ENCODE measurements at regions not wholly inside any gene's neighbourhood (a gene's known extent, or its start where the extent isn't known, plus 50 kb on each side); places are given as distances from the start of the nearest gene placed in this dataset.
A peak's percentile ranks its signal among the peaks of the same experiment; 100 is the strongest.

DNA sequence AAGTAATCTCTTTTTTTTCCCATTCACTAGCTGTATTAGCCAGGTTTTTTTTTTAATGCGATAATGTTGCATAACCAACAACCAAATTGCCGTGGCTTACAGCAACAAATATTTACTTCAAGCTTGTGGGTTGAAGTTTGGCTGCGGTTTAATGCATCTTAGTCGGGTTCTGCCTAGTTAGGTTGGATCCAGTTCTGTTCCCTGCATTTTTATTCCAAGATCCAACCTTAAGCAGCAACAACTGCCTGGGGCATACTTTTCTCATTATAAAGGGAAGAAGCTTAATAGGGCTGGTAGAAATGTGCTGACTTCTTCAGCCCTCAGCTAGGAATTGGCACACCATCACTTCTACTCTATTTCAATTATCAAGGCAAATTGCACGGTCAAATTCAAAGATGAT, 1115.5 kb upstream of the AUTS2 start:
- DNase-seq (ENCODE audit: insufficient read length, low spot score) (no peak), FAIRE-seq (no peak)
- TF ChIP-seq POLR2A (IDR thresholded peaks at IDR 0.05; ENCODE audit: low read depth, low read length) = no peak

DNA sequence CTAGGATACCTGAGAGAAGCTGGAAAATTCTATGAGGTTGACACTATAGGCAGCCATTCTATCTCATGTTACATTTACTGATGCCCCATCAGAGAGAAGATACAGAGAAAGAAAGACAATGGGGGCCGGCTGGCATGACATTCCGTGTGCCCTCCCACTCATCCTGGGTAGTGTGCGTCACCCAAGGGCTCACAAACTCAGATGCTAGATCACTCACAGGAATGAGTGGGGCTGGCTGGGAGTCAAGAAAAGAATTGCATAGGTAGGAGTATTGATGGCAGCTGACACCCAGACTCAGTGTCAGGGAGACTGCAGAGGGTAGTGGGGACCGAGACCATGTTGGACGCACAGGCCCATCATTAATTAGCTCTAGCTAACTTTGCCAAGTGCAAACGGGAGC, 1113.5 kb upstream of the AUTS2 start:
- no peak for TF ChIP-seq POLR2A (IDR thresholded peaks at IDR 0.05; ENCODE audit: low read depth, low read length)
- FAIRE-seq = no peak
- DNase-seq (ENCODE audit: insufficient read length, low spot score) = no peak

DNA sequence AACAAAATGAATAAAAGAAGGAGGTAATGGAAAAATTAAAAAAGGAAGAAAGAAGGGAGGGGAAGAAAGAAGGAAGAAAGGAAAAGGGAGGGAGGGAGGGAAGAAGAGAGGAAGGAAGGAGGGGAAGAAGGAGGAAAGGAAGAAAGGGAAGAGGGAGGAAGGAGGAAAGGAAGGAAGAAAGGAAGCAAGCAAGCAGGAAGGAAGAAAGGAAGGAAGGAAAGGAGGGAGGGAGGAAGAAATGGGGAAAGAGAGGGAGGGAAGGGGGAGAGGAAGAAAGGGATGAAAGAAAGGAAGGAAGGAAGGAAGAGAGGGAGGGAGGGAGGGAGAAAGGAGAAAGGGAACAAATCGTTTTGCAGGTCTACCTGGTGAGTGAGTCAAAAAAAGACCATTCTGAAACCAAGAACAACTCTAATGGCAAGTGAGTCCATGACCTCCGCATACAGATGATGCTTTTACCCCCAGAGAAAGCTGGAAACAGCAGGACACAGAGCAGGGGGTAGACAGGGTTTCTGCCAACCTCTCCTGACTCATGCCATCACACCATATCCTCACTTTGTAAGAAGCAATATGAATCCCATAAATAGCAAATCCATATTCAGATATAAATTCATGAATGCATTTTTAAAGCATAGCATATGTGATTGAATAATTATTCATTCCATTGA, 1112.9 kb upstream of the AUTS2 start:
- peak; percentile 57 for DNase-seq (ENCODE audit: insufficient read length, low spot score)
- no peak for TF ChIP-seq POLR2A (IDR thresholded peaks at IDR 0.05; ENCODE audit: low read depth, low read length)
- FAIRE-seq = peak; percentile 68

DNA sequence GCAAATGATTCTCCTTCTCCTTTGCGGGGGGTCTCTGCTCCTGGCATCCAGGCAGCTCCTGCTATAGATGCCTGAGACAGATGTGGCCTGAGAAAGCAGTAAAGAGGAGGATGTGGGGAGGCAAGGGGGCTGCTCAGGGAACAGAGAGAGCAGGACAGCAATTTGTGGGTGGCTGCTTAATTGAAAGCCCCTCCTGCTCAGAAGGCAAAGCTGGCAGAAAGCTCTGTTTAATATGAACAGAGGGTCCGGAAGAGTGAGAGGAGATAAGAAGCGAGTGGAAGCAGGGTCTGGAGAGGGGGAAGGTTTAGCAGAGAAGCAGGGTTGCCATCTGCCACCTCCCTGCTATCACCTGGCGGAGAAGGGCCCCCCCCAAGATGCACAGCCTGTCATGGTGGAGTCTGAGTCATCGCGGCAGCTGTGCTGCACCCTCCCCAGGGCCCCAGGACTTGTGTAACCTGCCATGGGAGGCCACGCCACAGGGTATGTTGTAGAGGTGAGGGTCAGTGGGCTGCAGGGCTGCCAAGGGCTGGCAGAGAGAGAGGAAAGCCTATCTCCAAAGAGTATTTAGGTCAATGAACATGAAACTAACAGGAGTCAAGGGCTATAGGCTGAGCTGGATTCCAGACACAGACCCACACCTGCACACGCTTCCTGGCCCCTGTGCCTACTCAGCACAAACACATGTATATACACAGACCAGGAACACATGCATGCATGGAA, 1109.8 kb upstream of the AUTS2 start:
- TF ChIP-seq POLR2A (IDR thresholded peaks at IDR 0.05; ENCODE audit: low read depth, low read length) = no peak
- no peak for FAIRE-seq
- DNase-seq (ENCODE audit: insufficient read length, low spot score) = no peak

DNA sequence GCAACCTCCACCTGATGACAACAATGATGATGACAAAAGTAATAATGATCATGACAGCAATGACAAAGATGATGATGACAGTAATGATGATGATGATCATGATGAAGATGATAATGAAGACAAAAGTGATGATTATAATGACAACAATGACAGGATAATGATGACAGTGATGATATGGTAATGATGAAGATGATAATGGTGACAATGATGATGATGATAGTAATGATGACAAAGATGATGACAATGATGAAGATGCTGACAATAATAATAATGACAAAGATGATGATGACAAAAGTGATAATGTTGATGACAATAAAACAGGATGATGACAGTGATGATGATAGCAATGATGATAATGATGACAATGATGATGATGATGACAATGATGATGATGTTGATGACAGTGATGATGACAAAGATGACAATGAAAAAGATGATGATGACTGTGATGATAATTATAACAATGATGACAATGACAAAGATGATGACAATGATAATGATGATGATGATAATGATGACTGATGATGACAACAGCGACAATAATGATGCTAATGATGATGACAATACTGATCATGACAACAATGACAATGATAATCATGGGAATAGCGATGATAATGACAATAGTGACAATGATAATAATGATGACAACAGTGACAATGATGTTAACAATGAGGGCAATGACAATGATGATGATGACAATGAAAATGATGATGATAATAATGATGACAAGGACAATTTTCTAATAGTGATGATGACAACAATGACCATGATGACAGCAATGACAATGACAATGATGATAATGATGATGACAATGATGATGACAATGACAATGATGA, 1106.5 kb upstream of the AUTS2 start:
- no peak for FAIRE-seq
- TF ChIP-seq POLR2A (IDR thresholded peaks at IDR 0.05; ENCODE audit: low read depth, low read length) = no peak
- DNase-seq (ENCODE audit: insufficient read length, low spot score) = no peak

DNA sequence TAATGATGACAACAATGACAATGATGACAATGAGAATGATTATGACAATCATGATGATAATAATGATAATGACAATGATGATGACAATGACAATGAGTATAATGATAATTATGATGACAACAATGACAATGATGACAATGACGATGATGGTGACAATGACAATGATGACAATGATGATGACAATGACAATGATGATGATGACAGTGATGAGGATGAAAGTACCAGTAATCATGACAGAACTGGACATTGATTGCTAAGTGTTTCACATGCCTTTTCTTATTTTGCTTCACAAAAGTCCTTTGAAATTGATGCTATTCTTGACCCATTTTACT, 1106.0 kb upstream of the AUTS2 start:
- DNase-seq (ENCODE audit: insufficient read length, low spot score) (no peak), FAIRE-seq (no peak)
- TF ChIP-seq POLR2A (IDR thresholded peaks at IDR 0.05; ENCODE audit: low read depth, low read length) = no peak

DNA sequence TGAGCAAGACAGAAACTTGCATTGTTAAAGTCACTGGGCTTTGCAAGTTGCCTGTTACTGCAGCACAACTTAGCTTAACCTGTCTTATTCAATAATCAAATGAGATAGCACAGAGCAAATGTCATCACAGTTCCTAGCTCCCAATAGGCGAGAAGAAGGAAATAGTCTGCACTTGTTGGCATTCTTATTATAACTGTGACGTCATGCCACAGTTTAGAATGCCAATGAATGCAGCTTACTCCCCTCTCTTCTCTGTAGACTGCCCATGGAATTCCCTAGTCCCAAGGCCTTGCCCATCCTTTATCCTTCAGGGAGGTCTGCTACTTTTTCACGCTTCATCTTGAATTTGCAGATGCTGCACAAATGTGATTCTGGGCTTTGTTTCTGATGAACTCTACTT, 1094.9 kb upstream of the AUTS2 start:
- FAIRE-seq (no peak), DNase-seq (ENCODE audit: insufficient read length, low spot score) (no peak)
- TF ChIP-seq POLR2A (IDR thresholded peaks at IDR 0.05; ENCODE audit: low read depth, low read length) = no peak

DNA sequence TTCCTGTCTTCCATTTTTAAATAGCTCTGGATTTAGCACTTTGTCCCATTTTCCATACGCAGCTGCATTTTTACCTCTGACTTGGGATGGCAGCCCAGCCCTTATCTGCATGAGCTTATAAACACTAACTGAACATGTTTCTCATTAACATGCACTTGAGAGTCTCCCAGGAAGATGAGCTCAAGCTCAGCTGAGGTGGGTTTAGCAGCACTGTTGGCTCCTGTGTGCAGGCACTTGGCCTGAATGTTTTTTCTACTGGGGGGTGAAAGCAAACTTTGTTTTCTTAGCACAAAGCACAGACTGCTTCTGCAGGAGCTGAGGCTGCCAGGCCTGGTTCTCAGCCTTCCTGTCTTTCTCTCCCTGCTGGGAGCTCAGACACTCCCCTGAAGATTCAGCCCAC, 1093.6 kb upstream of the AUTS2 start:
- no peak for DNase-seq (ENCODE audit: insufficient read length, low spot score)
- TF ChIP-seq POLR2A (IDR thresholded peaks at IDR 0.05; ENCODE audit: low read depth, low read length) = no peak
- FAIRE-seq = no peak

DNA sequence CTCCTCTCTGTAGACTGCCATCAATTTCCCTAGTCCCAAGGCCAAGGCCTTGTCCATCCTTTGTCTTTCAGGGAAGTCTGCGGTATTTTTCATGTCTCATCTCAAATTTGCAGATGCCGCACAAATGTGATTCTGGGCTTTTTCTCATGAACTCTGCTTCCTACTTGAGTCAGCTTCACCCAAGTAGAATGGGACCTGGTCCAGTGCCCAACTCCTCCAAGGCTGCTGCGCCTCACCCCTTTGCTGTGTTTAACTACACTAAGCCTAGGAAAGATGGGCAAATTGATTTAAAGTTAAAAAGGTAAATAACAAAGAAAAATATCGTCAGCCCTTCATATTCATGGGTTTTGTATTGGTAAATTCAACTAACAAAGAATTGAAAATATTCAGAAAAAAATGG, 1092.6 kb upstream of the AUTS2 start:
- TF ChIP-seq POLR2A (IDR thresholded peaks at IDR 0.05; ENCODE audit: low read depth, low read length) = no peak
- DNase-seq (ENCODE audit: insufficient read length, low spot score) (no peak), FAIRE-seq (no peak)

DNA sequence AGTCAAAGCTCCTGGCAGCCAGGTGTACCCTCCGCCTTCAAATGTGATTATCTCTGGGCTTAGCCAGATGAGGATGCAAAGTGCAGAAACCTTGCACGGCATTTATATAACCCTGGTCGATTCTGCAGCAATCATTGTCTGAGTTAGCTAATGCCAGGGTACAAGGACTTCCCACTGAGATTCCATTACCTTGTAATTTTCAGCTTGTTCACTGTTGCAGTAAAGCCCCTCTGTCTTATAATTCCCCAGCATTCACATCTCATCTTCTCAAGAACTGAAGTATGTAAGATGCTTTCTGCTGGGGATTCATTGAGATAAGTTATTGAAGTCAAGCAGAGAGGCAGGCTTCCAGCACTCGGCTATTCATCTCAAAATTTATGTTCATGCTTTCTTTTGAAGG, 1090.6 kb upstream of the AUTS2 start:
- DNase-seq (ENCODE audit: insufficient read length, low spot score) = no peak
- no peak for TF ChIP-seq POLR2A (IDR thresholded peaks at IDR 0.05; ENCODE audit: low read depth, low read length)

DNA sequence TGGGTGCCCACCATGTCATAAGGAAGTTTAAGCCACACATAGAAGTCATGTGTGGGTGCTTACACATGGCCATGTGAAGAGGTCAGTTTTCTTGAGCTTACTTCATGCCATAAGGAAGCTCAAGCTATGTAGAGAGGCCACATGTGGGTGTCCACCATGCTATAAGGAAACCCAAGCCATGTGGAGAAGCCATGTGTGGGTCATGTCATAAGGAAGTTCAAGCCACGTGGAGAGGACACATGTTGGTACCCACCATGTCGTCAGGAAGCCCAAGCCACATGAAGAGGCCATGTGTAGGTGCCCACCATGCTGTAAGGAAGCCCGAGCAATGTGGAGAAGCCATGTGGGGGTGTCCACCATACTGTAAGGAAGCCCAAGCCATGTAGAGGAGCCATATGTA, 1089.2 kb upstream of the AUTS2 start:
- no peak for FAIRE-seq
- TF ChIP-seq POLR2A (IDR thresholded peaks at IDR 0.05; ENCODE audit: low read depth, low read length) = no peak
- no peak for DNase-seq (ENCODE audit: insufficient read length, low spot score)

More for the DNA sequence above, 1090.6 kb upstream of the AUTS2 start:
- no peak for FAIRE-seq

DNA sequence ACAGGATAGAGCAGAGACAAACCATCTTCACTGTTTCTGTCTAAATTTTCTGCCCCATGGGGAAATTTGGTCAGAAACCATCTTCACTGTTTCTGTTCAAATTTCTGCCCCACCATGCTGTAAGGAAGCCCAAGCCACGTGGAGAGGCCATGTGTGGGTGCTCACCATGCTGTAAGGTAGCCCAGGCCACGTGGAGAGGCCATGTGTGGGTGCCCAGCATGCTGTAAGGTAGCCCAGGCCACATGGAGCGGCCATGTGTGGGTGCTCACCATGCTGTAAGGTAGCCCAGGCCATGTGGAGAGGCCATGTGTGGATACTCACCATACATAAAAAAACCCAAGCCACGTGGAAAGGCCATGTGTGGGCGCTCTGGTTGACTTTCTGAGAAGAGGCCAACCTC, 1088.7 kb upstream of the AUTS2 start:
- no peak for DNase-seq (ENCODE audit: insufficient read length, low spot score)
- TF ChIP-seq POLR2A (IDR thresholded peaks at IDR 0.05; ENCODE audit: low read depth, low read length) = no peak
- no peak for FAIRE-seq

DNA sequence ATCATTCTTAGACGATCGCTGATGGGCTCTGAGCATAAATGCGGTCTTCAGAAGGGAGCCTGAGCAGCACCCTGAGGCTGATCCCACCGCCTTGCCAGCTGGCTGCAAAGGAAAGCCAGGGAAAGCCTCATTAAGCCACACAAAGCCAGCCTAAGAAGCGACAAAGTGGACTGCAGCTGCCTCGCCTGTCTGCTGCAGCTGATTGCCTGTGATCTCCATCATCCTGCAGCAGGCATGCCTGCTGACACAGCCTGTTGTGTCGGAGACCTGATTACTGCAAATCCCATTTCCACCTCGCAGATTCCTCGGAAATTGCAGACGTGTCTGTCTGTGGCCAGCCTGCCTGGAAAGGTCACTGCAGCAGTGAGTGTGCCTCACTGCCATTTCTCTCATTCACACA, 1087.0 kb upstream of the AUTS2 start:
- no peak for TF ChIP-seq POLR2A (IDR thresholded peaks at IDR 0.05; ENCODE audit: low read depth, low read length)
- FAIRE-seq = no peak

DNA sequence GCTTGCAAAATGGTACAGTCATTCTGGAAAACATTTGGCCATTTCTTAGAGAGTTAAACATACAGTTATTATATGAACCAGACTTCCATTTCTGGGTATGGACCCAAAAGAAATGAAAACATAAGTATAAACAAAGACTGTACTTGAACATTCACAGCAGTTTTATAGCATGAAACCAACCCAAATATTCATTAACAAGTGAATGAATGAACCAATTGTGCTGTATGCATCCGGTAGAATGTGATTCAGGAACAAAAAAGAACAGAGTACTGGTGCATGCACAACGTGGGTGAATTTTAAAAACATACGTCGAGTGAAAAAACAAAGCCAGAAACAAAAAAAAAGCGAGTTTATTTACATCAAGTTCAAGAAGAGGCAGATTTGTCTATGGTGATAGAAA, 1085.8 kb upstream of the AUTS2 start:
- DNase-seq (ENCODE audit: insufficient read length, low spot score) (no peak), FAIRE-seq (no peak)
- TF ChIP-seq POLR2A (IDR thresholded peaks at IDR 0.05; ENCODE audit: low read depth, low read length) = no peak

More for the DNA sequence above, 1087.0 kb upstream of the AUTS2 start:
- no peak for DNase-seq (ENCODE audit: insufficient read length, low spot score)

DNA sequence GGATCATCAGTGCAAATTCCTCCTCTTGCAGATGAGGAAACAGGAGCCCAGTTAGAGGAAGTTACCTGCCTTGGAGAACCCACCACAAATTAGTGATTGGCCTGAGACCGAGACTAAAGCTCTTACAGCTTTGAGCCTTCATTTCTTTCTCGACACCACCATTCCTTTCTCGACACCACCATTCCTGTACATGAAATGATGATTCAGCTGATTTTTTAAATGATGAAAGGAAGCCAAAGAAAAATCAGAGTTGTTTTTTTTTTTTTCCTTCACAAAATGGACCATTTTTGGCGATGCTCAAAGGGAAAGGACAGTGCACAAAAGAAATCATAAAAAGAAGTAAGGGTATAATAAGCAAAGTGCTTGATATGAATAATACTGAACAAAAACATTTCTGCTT, 1080.2 kb upstream of the AUTS2 start:
- FAIRE-seq = no peak
- no peak for TF ChIP-seq POLR2A (IDR thresholded peaks at IDR 0.05; ENCODE audit: low read depth, low read length)

More for the DNA sequence above, 1080.2 kb upstream of the AUTS2 start:
- no peak for DNase-seq (ENCODE audit: insufficient read length, low spot score)

Data from H54 (cell line).